Neural progenitor cell (in vitro differentiated cells): ENCODE measurements at regions not wholly inside any gene's neighbourhood (a gene's known extent, or its start where the extent isn't known, plus 50 kb on each side); places are given as distances from the start of the nearest gene placed in this dataset.

Experiments used
- CTCF ChIP-seq: fragments of 200-600 bp; sonication (generic); IDR thresholded peaks from 2 replicates; pipeline ENCODE4 v1.5.1; 2017; ENCODE audit warnings: antibody characterized with exemption, mild to moderate bottlenecking
- EZH2 ChIP-seq: fragments of 200-600 bp; sonication (generic); IDR thresholded peaks from 2 replicates; pipeline ENCODE4 v1.6.1; 2017; ENCODE audit warnings: antibody characterized with exemption, mild to moderate bottlenecking, moderate library complexity
- EZH2phosphoT487 ChIP-seq: fragments of 200-600 bp; sonication (generic); IDR thresholded peaks from 2 replicates; pipeline ENCODE4 v1.6.1; 2017; ENCODE audit warnings: antibody characterized with exemption

GRCh38 chr10:27440021-27440420 is 64.1 kb upstream of the RAB18 start:
- TF ChIP-seq CTCF (no peak), EZH2 (no peak), EZH2phosphoT487 (no peak)
